Fibroblast of pulmonary artery (primary cell): ENCODE measurements at regions not wholly inside any gene's neighbourhood (a gene's known extent, or its start where the extent isn't known, plus 50 kb on each side); places are given as distances from the start of the nearest gene placed in this dataset.

ENCODE experiments used
- DNase-seq: peaks from one replicate; pipeline ENCODE4 v3.0.0-alpha.2; 2010; ENCODE audit warnings: low read depth
- H3K4me3 ChIP-seq: replicated peaks from 2 replicates; pipeline ENCODE4 v1.5.1; 2011; ENCODE audit warnings: low read depth, mild to moderate bottlenecking, control low read depth, low read length, moderate library complexity
- CTCF ChIP-seq: IDR thresholded peaks from 2 replicates; pipeline ENCODE4 v1.5.1; 2011; ENCODE audit warnings: mild to moderate bottlenecking, control low read depth, low read length, inconsistent platforms; ENCODE audit errors: missing control alignments

DNA sequence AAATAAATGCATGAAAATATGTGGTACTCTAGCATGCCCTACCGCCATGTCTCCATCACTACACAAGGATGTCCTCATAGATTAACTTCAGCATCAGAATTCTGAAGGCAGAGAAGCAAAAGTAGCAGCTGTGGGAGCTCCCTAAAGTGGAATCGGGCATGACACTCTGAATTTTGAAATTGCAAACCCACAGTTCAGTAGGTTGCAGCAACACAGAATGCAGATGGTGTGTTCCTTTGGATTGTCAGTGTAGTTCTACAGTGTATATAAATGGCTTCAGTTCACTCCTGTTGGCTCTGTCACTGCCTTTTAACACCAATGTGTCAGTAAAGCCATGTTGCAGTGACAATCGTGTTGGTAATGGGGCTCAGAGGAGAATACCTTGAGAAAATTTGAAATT lies 973.6 kb upstream of the WWC1 start:
- no peak for DNase-seq
- TF ChIP-seq CTCF: no peak
- H3K4me3 ChIP-seq: no peak overlapping the region

DNA sequence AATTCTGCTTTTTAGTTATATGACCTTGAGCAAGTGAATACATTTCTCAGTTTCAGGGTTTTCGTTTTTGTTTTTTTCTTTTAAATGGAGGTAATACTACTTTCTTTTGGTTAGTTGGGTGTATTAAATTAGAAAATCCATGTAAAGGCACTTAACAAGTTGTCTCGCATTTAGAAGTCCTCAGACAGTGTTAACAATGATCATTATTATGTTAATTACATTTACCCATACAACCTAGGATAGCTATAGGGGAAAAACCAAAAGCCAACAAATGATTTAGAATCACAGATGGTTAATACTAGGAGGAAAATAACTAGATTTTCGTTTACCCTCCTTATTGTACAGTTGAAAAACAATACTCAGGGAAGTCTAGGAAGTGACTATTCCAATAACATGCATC lies 972.2 kb upstream of the WWC1 start:
- TF ChIP-seq CTCF: no peak
- DNase-seq: no peak
- H3K4me3 ChIP-seq: no peak overlapping the region

DNA sequence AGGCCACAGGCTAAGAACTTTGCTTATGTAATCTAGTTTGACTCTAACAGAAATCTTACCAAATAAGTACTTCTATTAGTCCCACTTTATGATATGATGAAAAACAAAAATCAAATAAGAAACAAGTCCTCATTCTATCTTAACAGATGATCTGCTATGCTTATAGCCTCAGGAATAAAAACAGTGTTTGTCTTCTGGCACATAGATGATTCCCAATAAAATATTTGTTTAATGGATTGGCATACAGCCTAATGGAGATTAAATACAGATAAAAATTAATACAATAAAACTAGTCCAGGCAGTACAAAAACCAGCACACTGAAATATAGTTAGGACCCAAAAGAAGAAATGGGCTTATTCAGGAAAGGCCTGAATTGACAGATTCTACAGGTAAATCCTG lies 971.4 kb upstream of the WWC1 start:
- no peak overlapping the region for H3K4me3 ChIP-seq
- no peak for DNase-seq
- no peak for TF ChIP-seq CTCF

DNA sequence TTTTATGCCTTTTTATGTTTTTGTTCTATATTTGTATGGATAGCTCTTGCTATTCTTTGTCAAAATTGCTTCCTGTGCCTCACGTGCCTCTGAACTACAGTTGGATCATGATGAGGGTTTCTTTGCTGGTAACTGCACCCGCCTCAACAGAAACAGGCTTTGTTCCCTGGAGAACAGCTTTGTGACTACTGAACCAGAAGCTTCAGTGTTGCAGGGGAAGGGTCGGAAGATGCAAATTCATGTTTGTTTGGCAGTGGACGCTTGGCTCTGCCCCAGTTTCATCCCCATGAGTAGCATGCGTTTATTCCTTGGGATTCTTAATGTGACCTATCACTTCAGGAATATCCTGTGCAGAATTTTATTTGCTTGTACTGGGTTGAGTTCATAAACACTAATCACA lies 959.1 kb upstream of the WWC1 start:
- no peak overlapping the region for H3K4me3 ChIP-seq
- TF ChIP-seq CTCF: no peak

DNA sequence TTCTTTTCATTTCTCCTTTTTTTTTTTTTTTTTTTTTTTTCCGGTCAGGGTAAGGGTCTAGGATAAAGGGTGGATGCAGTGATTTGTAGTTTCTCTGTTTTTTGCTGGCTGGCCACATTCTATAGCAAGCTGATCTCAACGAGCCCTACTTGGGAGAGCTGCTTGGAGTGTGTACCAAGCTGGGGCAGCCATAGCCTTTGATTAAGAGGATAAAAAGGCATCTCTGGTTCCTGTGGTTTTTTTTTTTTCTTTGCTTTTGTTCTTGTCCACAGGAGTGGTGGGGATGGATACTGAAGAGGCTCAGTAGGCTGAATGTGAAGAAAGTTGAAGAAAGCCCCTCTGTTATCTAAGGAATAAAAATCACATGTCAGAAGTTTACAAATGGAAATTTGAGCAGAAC lies 955.3 kb upstream of the WWC1 start:
- DNase-seq: no peak
- no peak overlapping the region for H3K4me3 ChIP-seq
- TF ChIP-seq CTCF: no peak

More for the DNA sequence above, 959.1 kb upstream of the WWC1 start:
- no peak for DNase-seq

- TF ChIP-seq CTCF: no peak
- DNase-seq: no peak
- no peak overlapping the region for H3K4me3 ChIP-seq
These were observed 952.2 kb upstream of the WWC1 start for GRCh38 chr5:167339205-167339604.

DNA sequence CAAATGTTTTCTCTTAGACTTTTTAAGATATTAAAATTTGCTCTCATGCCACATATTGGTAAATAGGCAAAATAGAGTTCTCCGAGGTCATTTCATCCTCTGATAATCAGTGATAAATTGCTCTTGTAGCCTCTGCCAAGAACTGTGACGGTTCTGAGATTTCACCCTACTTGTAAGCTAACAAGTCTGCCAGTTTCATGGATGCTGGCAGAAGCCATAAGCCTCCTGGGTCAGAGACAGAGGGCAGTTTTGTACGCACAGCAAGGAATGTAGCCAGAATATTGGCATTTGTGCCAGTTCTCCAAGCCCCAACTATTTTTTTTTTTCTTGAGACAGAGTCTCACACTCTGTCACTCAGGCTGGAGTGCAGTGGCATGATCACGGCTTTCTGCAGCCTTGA lies 945.0 kb upstream of the WWC1 start:
- no peak for TF ChIP-seq CTCF
- no peak for DNase-seq
- H3K4me3 ChIP-seq: no peak overlapping the region
